ENCODE measurements at regions not wholly inside any gene's neighbourhood (a gene's known extent, or its start where the extent isn't known, plus 50 kb on each side); places are given as distances from the start of the nearest gene placed in this dataset.

DNA sequence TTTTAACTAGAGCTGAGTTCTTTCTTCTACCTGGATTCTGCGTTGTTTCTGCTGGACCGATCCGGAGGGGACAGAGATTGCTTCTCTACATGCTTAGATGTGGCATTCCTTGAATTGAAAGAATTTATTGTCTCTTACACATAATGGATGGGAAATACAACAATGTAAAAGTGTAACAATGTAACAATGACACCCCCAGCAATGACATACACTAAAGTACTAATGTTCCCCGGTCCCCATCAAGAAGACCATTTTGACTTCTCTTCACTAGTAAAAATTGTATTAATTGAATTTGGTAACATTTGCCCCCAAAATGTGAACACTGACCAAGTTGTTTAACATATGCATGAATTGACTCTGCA, 760.2 kb downstream of the TAF11L14 start:
- TF ChIP-seq, protein P1, sequence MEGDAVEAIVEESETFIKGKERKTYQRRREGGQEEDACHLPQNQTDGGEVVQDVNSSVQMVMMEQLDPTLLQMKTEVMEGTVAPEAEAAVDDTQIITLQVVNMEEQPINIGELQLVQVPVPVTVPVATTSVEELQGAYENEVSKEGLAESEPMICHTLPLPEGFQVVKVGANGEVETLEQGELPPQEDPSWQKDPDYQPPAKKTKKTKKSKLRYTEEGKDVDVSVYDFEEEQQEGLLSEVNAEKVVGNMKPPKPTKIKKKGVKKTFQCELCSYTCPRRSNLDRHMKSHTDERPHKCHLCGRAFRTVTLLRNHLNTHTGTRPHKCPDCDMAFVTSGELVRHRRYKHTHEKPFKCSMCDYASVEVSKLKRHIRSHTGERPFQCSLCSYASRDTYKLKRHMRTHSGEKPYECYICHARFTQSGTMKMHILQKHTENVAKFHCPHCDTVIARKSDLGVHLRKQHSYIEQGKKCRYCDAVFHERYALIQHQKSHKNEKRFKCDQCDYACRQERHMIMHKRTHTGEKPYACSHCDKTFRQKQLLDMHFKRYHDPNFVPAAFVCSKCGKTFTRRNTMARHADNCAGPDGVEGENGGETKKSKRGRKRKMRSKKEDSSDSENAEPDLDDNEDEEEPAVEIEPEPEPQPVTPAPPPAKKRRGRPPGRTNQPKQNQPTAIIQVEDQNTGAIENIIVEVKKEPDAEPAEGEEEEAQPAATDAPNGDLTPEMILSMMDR (conservative IDR thresholded peaks at IDR 0.05 in 1 of 2, IDR thresholded peaks at IDR 0.05 in 1 of 2; ENCODE audit: extremely low read depth in 1 of 2, insufficient read depth in 1 of 2, low read depth in 1 of 2, low read length in 2 of 2) = no peak
- TF ChIP-seq EZH2 (IDR thresholded peaks at IDR 0.05; ENCODE audit: borderline replicate concordance, low read length) = no peak
